ENCODE measurements at regions not wholly inside any gene's neighbourhood (a gene's known extent, or its start where the extent isn't known, plus 50 kb on each side); places are given as distances from the start of the nearest gene placed in this dataset.

GRCh38 chr7:142377567-142377966 is 119.7 kb upstream of the PRSS58 start:
- no peak for TF ChIP-seq ZFX (IDR thresholded peaks at IDR 0.05; ENCODE audit: borderline replicate concordance)
- TF ChIP-seq, protein P1, sequence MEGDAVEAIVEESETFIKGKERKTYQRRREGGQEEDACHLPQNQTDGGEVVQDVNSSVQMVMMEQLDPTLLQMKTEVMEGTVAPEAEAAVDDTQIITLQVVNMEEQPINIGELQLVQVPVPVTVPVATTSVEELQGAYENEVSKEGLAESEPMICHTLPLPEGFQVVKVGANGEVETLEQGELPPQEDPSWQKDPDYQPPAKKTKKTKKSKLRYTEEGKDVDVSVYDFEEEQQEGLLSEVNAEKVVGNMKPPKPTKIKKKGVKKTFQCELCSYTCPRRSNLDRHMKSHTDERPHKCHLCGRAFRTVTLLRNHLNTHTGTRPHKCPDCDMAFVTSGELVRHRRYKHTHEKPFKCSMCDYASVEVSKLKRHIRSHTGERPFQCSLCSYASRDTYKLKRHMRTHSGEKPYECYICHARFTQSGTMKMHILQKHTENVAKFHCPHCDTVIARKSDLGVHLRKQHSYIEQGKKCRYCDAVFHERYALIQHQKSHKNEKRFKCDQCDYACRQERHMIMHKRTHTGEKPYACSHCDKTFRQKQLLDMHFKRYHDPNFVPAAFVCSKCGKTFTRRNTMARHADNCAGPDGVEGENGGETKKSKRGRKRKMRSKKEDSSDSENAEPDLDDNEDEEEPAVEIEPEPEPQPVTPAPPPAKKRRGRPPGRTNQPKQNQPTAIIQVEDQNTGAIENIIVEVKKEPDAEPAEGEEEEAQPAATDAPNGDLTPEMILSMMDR (IDR thresholded peaks at IDR 0.05), result no peak
- H3K27ac ChIP-seq, result no peak overlapping the region

- TF ChIP-seq, protein P1 (IDR thresholded peaks at IDR 0.05), result no peak
- no peak for TF ChIP-seq ZFX (IDR thresholded peaks at IDR 0.05; ENCODE audit: borderline replicate concordance)
- H3K27ac ChIP-seq, result no peak overlapping the region
Observed at GRCh38 chr7:142376356-142376997, 118.6 kb upstream of the PRSS58 start.

GRCh38 chr7:142375710-142376313 is 118.0 kb upstream of the PRSS58 start:
- no peak overlapping the region for H3K27ac ChIP-seq
- TF ChIP-seq, protein P1 (IDR thresholded peaks at IDR 0.05), result 0 out of 2 replicates have a peak, but pooled peaks have one; percentile 13
- no peak for TF ChIP-seq ZFX (IDR thresholded peaks at IDR 0.05; ENCODE audit: borderline replicate concordance)

DNA sequence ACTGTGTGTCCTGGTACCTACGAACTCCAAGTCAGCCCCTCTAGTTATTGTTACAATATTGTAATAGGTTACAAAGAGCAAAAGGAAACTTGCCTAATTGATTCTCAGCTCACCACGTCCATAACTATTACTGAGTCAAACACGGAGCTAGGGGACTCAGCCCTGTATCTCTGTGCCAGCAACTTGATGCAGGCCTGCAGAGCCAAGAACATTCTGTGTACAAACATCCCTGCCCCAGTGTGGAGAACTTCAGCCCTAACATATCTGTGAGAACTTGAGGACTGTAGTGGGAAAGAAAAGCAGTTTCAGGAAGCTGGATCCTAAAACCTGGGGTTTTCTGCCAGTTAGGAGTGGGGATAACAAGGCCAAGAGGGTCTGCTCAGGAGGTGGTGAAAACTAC is 114.9 kb upstream of the PRSS58 start:
- TF ChIP-seq, protein P1 (IDR thresholded peaks at IDR 0.05), result no peak
- TF ChIP-seq ZFX (IDR thresholded peaks at IDR 0.05; ENCODE audit: borderline replicate concordance), result no peak

GRCh38 chr7:142371586-142372377 is 113.9 kb upstream of the PRSS58 start:
- no peak for TF ChIP-seq ZFX (IDR thresholded peaks at IDR 0.05; ENCODE audit: borderline replicate concordance)
- TF ChIP-seq, protein P1 (IDR thresholded peaks at IDR 0.05), result no peak
- no peak overlapping the region for H3K27ac ChIP-seq

More for the DNA sequence above, 114.9 kb upstream of the PRSS58 start:
- H3K27ac ChIP-seq, result no peak overlapping the region

DNA sequence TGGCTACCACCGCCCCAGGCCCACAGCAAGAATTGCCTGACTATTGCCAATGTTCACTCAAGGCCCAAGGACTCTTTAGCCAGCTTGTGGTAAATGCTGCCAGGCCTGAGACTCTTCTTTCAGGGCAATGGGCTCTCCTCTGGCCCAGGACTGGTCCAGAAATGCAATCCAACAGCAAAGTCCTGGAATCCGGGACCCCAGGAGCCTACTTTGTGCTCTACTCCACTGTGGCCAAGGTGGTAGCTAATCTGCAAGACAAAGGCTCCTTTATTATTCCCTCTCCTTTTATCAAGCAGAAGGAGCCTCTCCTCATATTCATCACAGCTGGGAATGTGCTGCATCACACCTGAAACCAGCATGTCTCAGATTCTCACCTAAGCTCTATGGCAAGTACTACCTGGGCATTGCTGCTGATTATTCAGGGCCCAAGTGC is 107.6 kb upstream of the PRSS58 start:
- TF ChIP-seq, protein P1 (IDR thresholded peaks at IDR 0.05), result no peak
- TF ChIP-seq ZFX (IDR thresholded peaks at IDR 0.05; ENCODE audit: borderline replicate concordance), result no peak
- H3K27ac ChIP-seq, result no peak overlapping the region

All from 22Rv1 (cell line).